ENCODE measurements at regions not wholly inside any gene's neighbourhood (a gene's known extent, or its start where the extent isn't known, plus 50 kb on each side); places are given as distances from the start of the nearest gene placed in this dataset.
"Not testable (repeated sequence)": the region's sequence is repeated elsewhere in the genome, so short reads cannot be mapped to it uniquely, and the experiment has no call there.

- not testable (repeated sequence) for DNase-seq (ENCODE audit: low spot score)
Observed at GRCh38 chr21:9764294-9764693, 757.1 kb upstream of the TPTE start.

GRCh38 chr21:9765538-9765937 lies 755.8 kb upstream of the TPTE start:
- DNase-seq (ENCODE audit: low spot score), result not testable (repeated sequence)

- not testable (repeated sequence) for DNase-seq (ENCODE audit: low spot score)
Observed at GRCh38 chr21:9766890-9767591, 754.3 kb upstream of the TPTE start.

- no peak for DNase-seq (ENCODE audit: low spot score)
Observed at GRCh38 chr21:9767592-9768375, 753.6 kb upstream of the TPTE start.

- not testable (repeated sequence) for DNase-seq (ENCODE audit: low spot score)
Observed at GRCh38 chr21:9768376-9769130, 752.8 kb upstream of the TPTE start.

- not testable (repeated sequence) for DNase-seq (ENCODE audit: low spot score)
Observed at GRCh38 chr21:9769131-9769498, 752.3 kb upstream of the TPTE start.

GRCh38 chr21:9769718-9770690 lies 751.4 kb upstream of the TPTE start:
- not testable (repeated sequence) for DNase-seq (ENCODE audit: low spot score)

- DNase-seq (ENCODE audit: low spot score), result not testable (repeated sequence)
Observed at GRCh38 chr21:9771466-9772347, 749.7 kb upstream of the TPTE start.

- no peak for DNase-seq (ENCODE audit: low spot score)
Observed at GRCh38 chr21:9772348-9772672, 749.1 kb upstream of the TPTE start.

GRCh38 chr21:9772877-9773420 lies 748.4 kb upstream of the TPTE start:
- not testable (repeated sequence) for DNase-seq (ENCODE audit: low spot score)

- no peak for DNase-seq (ENCODE audit: low spot score)
Observed at GRCh38 chr21:9774347-9774746, 747.0 kb upstream of the TPTE start.

- not testable (repeated sequence) for DNase-seq (ENCODE audit: low spot score)
Observed at GRCh38 chr21:9774901-9775593, 746.3 kb upstream of the TPTE start.

GRCh38 chr21:9775877-9776276 lies 745.5 kb upstream of the TPTE start:
- not testable (repeated sequence) for DNase-seq (ENCODE audit: low spot score)

GRCh38 chr21:9776286-9777020 lies 744.9 kb upstream of the TPTE start:
- not testable (repeated sequence) for DNase-seq (ENCODE audit: low spot score)

- not testable (repeated sequence) for DNase-seq (ENCODE audit: low spot score)
Observed at GRCh38 chr21:9778541-9778940, 742.8 kb upstream of the TPTE start.

GRCh38 chr21:9780441-9780937 lies 740.9 kb upstream of the TPTE start:
- DNase-seq (ENCODE audit: low spot score), result no peak

- not testable (repeated sequence) for DNase-seq (ENCODE audit: low spot score)
Observed at GRCh38 chr21:9783587-9783986, 737.8 kb upstream of the TPTE start.

GRCh38 chr21:9784201-9784600 lies 737.2 kb upstream of the TPTE start:
- not testable (repeated sequence) for DNase-seq (ENCODE audit: low spot score)

- not testable (repeated sequence) for DNase-seq (ENCODE audit: low spot score)
Observed at GRCh38 chr21:9786092-9786491, 735.3 kb upstream of the TPTE start.

All from pons (tissue), 1 donor.